Activated CD4-positive, CD25-positive, alpha-beta regulatory T cell treated with anti-CD3 and anti-CD28 coated beads, Interleukin-2, amount 50 U/mL, for 24 hours (primary cell): ENCODE measurements at regions not wholly inside any gene's neighbourhood (a gene's known extent, or its start where the extent isn't known, plus 50 kb on each side); places are given as distances from the start of the nearest gene placed in this dataset.

ENCODE experiments used
- ATAC-seq, 2 donors: fragments of 150-1000 bp; cut with Tn5 transposase; one replicate each; pipeline ENCODE4 v1.10.0; 2021; ENCODE audit warnings: mild to moderate bottlenecking in 1 of 2, moderate library complexity in 1 of 2

- no peak for ATAC-seq
Observed at GRCh38 chr4:184309241-184310170, 91.8 kb upstream of the ENPP6 start.

GRCh38 chr4:184306949-184307348 is 89.3 kb upstream of the ENPP6 start:
- ATAC-seq: peak in 1 of 2 donors; percentile 44

DNA sequence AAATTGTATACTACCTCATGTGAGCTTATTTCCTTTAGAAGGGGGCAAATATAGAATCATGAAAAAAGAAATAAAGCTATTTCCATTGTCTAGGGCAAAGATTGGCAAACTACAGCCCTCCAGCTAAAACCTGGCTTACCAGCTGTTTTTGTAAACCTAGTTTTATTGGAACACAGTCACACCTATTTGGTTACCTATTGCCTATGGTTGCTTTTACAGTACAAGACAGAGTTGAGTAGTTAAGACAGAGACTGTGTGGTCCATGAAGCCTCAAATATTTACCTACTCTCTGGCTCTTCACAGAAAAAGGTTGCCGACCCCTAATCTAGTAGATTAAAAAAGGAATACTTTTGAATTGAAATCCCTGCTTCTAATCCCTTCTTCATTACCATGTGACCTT is 88.8 kb upstream of the ENPP6 start:
- ATAC-seq: no peak

DNA sequence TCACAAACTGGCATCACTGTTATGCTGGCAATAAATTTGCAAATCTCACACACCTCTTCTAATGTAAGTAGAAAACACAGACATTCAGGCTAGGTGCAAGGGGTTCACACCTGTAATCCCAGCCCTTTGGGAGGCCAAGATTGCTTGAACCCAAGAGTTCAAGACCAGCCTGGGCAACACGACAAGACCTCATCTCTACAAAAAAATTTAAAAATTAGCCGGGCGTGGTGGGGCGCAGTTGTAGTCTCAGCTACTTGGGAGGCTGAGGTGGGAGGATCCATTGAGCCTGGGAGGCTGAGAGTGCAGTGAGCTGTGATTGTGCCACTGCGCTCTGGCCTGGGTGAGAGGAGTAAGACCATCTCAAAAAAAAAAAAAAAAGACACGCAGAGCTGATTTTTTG is 83.1 kb upstream of the ENPP6 start:
- no peak for ATAC-seq

GRCh38 chr4:184298254-184298653 is 80.6 kb upstream of the ENPP6 start:
- no peak for ATAC-seq

DNA sequence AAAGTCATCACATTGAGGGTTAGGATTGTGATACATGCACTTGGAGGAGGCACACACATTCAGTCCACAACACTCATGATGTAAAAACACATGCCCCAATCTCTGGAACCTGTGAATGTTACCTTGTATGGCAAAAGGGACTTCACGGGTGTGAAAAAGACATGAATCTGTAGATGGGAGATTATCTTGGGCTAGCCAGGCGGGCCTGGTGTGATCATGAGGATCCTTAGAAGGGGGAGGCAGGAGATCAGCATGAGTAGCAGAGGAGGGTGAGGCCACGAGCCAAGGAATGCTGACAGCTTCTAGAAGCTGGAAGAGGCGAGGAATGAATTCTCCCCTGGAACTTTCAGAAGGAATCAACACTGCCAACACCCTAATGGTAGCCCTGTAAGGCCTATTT is 77.5 kb upstream of the ENPP6 start:
- ATAC-seq: no peak

DNA sequence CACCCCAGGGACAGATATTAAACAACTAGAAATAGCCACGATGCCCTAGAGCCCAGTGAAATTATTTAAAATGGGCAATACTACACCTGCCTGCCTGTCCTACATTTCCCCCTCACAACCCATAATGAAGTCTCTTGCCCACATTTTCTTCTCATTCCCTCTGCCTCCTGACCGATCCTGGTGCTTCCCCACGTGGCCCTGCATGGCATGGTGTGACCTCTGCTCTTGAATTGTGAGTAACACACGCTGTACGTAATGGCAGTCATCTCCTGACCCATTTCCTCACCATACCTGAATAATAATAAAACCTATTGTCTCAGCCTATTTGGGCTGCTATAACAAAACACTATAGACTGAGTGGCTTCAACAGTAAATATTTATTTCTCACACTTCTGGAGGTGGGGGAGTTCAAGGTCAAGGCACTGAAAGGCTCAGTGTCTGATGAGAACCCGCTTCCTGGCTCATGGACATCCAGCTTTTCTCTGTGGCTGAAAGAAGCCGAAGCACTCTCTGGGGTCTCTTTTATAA is 77.0 kb upstream of the ENPP6 start:
- ATAC-seq: no peak

DNA sequence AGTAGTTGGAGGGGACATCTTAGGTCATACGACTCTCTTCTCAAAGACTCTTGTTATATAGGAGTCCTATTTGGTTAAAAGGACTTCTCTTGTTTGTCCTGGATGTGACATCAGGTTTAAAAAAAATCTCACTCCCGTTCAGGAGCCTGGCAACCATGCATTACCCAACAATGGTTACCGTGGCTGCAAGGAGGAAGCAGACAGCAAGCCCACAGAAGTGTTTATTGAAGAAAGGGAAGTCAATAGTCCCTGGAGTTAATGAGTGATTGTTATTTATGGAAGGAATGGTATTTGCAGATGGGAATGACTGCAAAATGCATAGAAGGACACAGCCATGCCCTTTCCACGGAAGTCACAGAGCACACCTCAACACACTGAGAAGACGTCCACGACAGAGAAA is 75.9 kb upstream of the ENPP6 start:
- ATAC-seq: no peak

GRCh38 chr4:184292877-184293276 is 75.2 kb upstream of the ENPP6 start:
- no peak for ATAC-seq

DNA sequence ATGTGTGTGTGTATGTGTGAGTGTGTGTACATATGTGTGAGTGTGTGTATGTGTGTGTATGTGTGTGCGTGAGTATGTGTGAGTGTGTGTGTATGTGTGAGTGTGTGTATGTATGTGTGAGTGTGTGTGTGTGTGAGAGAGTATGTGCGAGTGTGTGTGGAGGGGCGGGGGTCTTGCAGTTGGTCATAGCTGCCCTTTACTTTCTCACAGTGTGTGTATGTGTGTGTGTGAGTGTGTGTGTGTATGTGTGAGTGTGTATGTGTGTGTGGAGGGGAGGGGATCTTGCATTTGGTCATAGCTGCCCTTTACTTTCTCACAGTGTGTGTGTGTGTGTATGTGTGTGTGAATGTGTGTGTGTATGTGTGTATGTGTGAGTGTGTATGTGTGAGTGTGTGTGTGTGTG is 74.8 kb upstream of the ENPP6 start:
- ATAC-seq: no peak

GRCh38 chr4:184289179-184289535 is 71.5 kb upstream of the ENPP6 start:
- ATAC-seq: no peak

GRCh38 chr4:184288451-184289178 is 70.9 kb upstream of the ENPP6 start:
- ATAC-seq: peak; percentile 73 to 86

GRCh38 chr4:184287697-184288255 is 70.1 kb upstream of the ENPP6 start:
- ATAC-seq: no peak

- no peak for ATAC-seq
Observed at GRCh38 chr4:184286358-184286757, 68.7 kb upstream of the ENPP6 start.

DNA sequence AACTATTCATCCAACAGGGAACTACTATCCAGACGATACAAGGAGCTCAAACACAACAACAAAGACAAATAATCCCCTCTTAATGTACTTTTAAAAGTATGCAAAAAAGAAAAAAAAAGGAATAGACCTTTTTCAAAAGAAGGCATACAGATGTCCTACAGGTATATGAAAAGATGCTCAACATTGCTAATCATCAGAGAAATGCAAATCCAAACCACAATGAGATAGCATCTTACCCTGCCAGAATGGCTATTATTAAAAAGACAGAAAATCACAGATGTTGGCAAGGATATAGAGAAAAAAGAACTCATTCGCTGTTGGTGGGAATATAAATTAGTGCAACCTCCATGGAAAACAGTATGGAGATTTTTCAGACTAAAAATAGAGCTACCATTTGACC is 67.1 kb upstream of the ENPP6 start:
- no peak for ATAC-seq

DNA sequence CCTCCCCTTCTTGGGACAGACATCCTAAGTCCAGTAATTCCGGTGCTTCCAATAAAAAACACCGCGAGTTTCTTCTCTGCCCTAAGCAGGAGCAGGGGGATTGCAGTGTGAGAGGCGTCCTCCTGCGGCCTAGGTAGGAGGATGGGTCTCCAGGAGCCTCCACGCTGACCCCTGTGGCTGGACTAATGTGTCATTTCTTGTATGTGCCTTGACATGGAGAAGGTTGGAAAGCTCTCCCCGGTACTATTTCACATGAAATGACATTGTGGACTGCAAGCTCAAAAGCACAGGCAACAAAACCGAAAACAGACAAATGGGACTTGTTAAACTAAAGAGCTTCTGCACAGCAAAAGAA is 66.6 kb upstream of the ENPP6 start:
- no peak for ATAC-seq

- no peak for ATAC-seq
Observed at GRCh38 chr4:184283659-184284335, 66.1 kb upstream of the ENPP6 start.

DNA sequence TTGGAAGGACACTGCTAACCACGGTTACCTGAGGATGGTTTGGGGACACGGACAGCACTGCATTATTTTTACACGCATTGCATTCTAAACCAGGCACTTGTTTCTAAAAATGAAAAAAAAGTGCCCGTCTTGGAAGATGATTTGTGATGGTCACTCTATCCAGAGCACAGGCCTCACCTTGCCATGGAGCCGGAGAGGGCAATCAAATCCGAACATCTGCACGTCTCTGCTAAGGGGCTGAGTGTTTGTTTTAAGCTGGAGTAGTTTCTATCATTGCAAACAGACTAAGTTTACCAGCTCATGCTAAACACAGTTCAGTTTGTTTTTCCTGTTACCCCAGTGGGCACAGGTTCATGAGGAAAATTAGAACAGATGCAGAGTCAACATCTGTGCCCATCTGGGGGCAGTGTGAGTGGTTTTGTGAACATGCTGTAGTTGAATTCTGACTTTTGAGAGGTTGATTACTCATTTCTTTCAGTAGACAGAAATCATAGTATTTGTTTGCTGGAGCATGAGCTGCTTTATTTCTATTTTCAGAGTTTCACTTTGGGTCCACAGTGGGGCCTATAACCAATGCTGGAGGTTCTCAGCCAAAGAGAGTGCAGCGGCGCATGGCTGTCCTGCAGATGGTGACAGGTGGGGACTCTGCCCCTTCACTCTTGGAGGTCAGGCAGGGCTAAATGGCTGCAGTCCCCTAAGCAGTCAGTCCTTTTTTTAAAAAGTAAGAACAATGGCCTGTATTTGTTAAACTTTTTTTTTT is 65.4 kb upstream of the ENPP6 start:
- ATAC-seq: peak; percentile 49 to 54

GRCh38 chr4:184282251-184282713 is 64.6 kb upstream of the ENPP6 start:
- ATAC-seq: peak; percentile 66 to 78

- ATAC-seq: peak; percentile 34 to 45
Observed at GRCh38 chr4:184281231-184282139, 63.8 kb upstream of the ENPP6 start.

DNA sequence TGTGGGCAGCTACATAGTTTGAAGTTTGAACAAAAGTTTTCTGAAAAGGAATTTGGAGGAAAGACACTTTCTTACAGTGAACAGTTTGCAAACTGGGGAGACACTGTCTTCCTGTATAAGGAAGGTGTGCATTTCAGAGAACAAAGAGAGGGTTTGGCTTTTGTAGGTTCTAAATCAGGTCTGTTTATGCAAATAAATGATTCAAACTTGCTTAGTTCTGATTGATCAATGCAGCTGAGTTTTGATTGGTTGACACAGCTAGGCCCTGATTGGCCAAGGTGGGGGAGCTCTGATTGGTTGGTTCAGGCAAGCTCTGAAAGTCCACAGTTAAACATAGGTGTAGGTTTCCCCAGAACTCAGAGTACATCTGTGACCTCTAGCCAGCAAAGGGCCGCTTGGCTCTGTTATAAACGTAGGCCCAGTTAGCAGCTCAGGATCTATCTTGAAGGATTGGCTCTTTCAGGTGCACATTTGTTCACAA is 63.0 kb upstream of the ENPP6 start:
- ATAC-seq: peak; percentile 12 to 30
